Activated CD4-positive, CD25-positive, alpha-beta regulatory T cell treated with anti-CD3 and anti-CD28 coated beads, Interleukin-2, amount 50 U/mL, for 16 hours (primary cell): ENCODE measurements at regions not wholly inside any gene's neighbourhood (a gene's known extent, or its start where the extent isn't known, plus 50 kb on each side); places are given as distances from the start of the nearest gene placed in this dataset.
A peak's percentile ranks its signal among the peaks of the same experiment; 100 is the strongest.

Experiments used
- DNase-seq: peaks from one replicate; pipeline ENCODE4 v3.0.0-alpha.2; 2020; ENCODE audit warnings: low read depth, low spot score

DNA sequence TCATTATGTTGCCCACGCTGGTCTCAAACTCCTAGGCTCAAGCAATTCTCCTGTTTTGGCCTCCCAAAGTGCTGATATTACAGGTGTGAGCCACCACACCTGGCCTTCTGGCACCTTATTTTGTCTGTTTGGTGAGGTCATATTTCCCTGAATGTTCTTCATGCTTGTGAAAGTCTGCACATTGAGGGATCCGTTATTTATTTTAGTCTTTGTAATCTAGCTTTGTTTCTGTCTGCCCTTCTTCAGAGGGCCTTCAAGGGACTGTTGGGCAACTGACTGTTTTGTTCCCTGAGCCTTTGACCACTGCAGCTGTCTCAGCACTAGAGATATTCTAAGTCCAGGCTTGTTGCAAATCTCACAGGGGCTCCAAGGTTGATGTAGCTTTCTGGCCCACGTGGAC lies 110.5 kb upstream of the RFC3 start:
- DNase-seq = no peak

DNA sequence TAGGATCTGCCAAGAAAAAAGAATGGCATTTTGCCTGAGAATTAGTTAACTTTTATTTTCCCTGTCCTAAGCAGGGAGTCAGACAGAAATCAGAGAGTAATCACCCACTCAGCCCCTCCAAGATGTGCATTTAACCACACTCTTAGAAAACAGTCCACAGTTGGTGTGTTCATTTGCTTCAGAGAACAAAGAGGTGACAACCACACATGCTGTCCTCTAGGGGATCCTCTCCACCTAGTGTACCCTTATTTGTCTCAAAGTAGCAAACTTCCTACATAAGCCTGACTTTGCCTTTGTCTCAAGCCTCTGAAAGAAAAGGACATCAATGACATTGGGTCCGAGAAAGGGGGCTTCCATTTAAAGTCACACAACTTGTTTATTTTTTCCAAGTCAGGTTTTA lies 107.0 kb upstream of the RFC3 start:
- no peak for DNase-seq

DNA sequence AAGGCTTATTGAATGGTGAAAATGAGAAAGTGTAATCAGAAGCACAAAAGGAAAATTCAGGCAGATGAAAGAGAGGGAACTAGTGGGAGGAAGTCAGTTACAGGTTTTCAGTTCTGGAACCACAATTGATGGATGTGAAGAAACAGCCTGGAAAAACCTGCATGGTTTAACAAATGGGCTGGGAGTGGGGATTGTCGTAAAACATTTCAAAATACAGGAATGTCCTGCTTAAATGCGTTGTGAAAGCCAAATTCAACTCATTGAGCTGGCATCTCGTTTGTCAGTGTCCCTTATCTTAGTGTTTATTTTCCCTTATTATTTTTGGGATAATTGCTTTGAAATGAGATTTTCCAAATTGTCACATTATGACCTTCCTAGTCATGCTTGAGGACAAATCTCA lies 106.5 kb upstream of the RFC3 start:
- no peak for DNase-seq

DNA sequence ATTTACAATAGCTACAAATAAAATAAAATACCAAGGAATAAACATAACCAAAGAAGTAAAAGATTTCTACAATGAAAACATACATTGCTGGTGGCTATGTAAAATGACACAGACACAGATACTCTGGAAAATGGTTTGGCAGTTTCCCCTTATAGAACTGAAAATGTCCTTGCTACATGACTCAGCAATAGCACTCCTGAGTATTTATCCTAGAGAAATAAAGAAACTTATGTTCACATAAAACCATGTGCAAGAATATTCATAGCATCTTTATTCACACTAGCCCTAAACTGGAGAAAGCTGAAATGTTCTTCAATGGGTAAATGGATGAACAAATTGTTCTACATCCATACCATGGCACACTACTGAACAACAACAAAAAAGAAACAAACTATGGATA lies 100.2 kb upstream of the RFC3 start:
- DNase-seq = no peak

DNA sequence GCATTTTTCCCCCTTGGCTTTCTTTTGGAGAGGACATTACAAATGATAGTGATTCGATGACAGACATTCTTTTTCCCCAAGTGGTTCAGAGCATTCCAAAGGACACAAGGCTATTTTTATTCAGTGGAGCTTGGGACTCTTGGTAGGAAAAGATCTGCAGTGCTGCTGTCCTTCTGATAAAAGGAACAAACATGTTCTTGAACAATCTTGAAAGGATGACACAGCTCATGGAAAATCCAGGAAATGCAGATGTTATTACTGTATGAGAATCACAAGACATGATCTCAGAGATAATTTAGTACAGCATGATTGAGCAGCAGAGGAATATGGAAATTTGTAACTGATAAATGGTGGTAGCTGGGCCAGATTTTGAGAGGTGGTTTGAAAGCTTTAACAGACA lies 96.2 kb upstream of the RFC3 start:
- no peak for DNase-seq

DNA sequence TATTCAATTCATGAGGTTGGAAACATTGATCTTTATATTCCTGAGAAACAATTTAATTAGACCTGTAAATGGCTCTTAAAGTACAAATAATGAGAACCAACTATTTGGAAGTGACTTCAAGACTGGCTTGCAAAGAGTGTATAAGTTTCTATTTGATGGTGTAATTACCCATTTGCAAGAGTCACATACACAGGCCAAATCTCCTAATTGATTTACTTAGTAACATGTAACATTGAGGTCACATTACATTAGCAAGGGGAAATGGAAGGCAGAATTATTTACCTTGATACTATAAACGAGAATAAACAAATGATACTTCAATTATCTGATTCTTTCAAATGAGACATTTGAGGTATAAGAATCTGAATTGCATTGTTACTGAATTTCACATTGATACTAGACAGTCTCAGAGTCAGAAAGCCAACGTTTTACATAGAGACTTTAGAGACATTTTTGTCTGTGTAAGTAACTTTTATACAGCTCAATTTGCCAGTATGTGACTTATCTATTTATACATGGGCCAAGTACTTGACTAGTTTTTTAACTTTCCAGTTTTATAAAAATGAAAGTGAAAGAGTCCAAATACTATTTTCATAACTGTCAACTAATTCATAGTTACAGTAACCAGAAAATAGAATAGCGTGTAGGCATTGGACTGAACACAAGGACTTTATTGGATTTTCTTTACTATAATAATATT lies 95.6 kb upstream of the RFC3 start:
- DNase-seq = no peak

DNA sequence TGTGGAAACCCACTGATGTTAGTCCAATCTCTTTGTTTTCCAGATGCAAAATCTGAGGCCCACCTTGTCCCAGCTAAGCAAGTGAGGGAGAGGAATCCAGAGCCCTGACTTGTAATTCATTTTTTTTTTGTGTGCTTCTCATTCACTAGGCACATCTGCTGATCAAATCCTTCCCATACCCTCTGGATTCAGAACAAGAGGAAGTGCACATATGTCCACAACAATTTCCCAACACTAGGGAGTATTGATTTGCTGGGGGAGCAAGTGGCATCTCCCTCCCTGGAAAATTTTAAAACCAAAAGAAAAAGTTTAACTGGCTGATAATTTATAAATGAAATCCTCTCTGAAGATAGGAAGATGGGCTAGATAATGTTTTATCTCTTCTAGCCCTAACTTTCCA lies 94.6 kb upstream of the RFC3 start:
- no peak for DNase-seq

DNA sequence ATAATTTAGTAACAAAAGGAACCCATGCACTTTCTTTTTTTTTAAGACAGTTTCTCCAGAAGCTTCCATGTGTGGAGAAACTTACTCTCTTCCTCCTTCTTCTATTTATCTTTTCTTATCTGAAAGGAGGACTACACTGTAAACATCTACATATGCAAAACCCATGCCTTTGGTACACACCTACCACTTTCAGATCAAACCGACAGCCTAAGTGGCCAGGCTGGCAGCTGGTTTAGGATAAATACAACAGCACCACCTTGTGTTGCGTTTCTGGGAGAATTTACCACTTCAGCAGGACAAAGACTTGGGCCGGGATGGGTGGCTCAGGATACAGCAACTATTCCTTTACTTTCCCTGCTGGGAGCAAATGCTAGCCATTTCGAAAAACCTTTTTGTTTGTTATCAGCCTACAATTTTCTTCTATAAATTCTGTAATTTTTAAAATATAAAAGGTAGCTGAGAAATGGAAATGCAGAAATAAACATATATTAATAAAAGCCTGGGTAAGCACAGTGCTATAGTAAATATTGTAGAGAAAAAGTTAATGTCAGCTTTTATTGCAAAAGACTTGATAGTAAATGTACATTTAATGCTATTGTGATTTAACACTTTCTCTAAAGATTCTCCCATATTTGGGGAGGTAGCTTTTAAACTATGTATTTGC lies 94.0 kb upstream of the RFC3 start:
- peak; percentile 55 for DNase-seq

DNA sequence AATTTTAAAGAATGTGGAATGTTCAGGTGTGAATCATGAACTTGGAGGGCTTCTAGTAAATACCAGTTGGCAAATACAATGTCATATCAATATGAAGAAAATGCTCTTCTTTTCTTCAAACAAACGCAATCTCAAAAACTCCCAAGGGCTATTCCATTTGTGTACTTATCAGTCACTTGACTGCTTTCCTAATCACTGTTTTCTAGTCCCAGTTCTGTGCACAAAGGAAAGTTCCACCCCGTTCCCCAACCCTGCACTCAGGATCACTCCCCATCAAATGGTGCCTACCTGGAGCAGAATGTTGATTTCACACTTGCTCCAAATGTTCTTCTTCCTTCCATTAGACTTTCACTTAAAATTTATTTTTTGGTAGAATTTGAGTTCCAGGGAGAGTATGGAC lies 92.6 kb upstream of the RFC3 start:
- no peak for DNase-seq

DNA sequence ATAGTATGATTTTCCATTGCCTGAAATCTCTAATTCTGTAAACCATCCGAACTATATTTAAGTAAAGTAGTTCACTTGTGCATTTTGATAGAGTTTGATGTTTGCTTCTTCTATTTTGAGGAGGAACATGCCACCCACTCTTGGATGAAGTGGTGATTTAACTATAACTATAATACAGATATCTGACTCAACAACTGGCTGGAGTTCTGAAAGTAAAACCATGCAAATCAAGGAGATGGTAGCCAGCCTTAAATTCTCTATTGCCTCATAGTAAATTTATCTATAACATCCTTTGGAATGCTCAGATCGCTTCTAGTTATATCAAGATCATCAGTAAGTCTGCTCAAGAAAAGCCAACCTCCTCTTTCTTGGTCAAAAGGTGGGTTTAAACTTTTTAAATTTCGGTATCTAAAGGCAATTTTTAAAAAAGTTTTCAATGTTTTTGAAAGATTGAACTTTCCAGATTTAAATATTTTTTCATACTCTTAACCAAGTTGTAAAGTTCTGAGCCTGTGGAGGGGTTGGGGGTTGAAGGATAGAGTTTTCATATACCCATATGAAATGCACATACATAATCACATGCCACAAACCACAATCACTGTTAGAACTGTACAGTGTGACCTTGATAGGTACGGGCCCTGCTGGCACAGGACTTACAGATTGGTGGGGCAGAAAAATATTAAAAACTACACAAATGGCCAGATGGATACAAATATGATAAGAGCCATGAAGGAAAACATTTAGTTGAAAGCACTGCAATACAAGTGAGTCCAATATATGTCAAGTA lies 90.5 kb upstream of the RFC3 start:
- DNase-seq = no peak

DNA sequence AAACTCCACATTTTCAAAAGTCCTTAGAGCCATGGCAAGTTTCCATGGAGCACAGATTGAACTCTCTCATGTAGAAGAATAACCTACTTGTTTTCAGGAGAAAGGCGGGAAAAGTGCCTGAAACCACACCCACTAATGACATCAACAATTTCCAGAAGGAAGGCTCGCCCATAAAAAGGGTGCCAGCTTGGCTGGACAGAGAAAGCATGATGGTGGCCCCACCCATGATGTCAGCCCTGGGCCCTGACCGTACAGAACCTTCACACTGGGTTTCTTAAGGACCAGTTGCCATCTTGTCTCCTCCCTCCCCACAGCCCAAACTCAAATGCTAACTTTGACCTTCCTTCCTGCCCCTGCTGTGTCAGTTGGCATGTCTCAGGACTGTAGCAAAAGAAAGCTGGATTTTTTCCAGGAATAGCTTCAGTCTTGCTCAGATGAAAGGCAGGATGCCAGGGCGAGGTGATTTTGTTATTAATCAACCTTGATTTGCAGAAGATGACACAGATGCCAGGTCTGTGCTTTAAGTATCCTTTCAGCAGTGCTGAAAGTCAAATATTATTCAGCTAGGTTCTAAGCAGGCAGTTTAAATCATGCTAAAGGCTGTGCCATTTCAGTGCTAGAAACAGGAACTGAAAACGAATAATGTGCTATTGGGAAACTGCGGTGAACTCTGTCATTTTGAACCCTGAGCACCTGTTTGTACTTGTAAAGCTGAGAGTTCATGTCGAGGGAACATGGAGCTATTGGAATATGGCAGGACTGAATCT lies 89.5 kb upstream of the RFC3 start:
- no peak for DNase-seq

DNA sequence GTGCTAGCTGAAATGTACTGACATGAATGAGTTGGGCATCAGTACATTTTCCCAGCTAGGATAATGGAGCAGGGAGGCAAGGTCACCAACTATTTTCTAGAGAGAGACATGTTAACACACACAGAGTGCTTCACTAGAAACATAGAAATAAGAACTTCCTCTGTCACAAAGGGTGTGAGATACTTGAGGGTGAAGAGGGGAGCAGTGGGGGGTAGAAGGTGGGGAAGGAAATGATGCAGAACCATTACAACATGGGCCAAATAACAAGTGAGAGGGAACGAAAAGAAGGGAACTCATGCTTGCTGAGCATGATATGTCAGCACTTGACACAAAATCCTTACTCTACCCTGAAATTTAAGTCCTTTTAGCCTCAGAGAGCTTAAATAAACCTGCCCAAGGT lies 87.8 kb upstream of the RFC3 start:
- DNase-seq = no peak

DNA sequence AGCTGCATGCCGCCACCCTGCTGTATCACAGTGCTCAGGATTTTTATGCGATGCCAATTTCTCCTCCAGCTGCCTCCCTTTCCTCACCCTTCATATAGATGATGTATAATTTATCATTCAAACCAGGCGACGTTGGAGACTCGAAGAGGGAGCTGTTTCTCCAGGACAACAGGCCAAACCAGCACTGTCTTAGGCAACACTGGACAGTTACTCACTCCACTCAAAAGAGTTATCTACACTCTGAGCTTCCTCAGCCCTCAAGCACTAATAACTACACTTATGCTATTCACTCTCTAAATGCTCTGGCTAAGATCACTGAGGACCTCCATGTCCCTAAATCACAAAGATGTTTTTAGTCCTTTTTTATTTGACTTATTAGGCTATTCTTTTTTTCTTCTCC lies 87.3 kb upstream of the RFC3 start:
- DNase-seq = no peak

DNA sequence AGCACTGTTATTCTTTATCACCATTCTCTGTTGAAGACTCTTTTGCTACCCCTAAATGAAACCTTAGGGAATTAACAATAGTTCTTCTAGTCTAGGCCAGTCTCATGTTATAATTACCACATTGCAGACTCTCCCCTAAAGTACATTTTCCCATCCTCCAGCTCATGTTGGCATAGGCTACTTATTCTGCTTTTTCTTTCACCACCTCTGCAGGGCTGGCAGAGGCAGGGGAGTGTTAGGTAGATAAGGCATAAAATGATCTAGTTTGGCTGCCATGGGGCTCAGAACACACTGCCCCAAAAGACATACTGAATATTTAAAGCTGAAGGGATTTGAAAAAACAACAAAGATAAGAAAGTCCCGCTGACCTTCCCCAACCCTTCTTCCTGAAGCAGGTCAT lies 82.7 kb upstream of the RFC3 start:
- no peak for DNase-seq

DNA sequence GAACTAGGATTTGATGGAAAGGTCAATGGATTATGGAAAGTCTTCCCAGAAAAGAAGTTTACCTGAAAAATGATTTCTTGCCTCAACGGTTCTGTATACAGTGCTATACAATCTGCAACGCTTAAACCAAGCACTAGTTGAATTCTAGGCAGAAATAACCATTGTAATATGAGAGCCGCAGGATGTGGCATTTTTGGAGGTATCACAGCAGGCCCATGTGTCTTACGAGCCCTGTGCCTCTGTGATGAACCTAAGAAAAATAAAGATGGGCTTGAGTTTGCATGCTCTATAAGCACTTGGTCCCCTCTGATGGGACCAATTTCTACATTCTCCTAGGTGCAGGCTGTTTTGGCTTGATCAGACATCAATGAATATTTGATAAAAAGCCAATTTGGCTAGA lies 78.7 kb upstream of the RFC3 start:
- no peak for DNase-seq

DNA sequence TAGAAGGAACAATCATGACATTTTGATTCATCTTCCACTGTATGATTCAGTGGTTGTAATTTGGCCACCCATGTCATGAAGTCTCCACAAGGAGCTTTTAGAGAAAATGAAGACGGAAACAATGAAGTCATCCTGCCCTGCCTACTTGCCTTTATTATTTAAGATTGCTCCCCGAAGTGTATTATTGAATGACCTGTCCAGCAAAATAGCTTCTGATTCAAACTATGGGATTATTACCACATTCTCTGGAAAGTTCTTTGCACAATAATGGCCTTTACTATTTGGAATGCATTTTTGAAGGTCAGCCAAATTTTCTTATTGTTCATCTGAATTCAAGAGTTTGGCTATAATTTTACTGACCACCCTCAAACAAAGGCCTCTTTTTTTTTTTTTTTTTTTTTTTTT lies 77.8 kb upstream of the RFC3 start:
- DNase-seq = no peak

DNA sequence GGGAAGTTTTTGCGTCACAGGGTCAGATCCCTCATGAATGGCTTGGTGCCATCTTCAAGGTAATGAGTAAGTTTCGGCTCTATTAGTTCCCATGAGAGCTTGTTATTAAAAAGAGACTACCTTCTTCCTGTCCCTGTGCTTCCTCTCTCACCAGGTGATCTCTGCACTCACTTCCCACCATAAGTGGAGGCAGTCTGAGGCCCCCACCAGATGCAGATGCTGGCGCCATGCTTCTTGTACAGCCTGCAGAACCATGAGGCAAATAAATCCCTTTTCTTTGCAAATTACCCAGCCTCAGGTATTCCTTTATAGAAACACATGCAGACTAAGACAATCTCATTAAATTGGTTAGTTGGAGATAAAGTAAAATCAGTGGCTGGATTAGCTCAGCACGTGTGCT lies 75.6 kb upstream of the RFC3 start:
- no peak for DNase-seq

DNA sequence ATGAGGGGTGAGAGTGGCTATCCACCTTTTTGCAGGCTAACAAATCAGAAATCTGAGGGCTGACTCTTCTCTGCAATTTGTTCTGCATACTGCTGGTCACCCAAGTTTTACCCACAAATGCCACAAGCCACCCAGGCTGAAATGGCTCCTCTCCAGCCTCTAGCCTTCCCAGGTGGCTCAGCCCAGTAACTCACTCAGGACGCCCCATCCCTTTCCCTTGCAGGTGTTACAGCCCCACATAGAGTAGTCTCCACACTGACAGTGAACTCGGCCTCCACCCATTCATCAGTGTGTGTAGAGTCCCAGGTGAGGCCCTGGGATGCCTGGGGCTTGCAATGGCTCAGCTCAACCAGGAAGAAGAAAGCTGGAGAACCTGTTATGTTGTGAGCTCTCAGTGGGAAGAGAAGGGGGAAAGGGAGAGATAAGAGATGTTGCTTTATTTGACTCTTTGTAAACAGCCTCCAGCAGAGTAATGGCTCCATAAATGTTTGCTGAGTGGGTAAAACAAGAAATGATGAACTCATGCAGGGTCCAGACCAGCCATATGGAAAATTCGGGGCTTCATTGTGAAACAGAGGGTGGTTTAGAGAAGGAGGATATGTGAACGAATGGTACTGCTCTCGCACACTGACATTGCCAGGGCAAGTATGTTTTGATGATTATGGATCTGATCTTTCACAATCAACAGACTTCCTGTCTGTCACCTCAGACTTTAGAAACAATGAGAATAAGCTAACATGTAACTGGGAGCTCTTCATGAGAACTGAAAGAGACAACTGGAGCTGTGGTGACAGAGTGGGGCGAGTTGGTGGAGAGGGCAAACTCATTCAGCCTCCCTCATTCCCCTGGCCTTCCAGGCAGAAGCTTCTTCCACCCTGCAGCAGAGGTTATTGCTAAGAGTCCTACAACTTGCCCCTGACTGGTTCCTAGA lies 74.2 kb upstream of the RFC3 start:
- DNase-seq = no peak

DNA sequence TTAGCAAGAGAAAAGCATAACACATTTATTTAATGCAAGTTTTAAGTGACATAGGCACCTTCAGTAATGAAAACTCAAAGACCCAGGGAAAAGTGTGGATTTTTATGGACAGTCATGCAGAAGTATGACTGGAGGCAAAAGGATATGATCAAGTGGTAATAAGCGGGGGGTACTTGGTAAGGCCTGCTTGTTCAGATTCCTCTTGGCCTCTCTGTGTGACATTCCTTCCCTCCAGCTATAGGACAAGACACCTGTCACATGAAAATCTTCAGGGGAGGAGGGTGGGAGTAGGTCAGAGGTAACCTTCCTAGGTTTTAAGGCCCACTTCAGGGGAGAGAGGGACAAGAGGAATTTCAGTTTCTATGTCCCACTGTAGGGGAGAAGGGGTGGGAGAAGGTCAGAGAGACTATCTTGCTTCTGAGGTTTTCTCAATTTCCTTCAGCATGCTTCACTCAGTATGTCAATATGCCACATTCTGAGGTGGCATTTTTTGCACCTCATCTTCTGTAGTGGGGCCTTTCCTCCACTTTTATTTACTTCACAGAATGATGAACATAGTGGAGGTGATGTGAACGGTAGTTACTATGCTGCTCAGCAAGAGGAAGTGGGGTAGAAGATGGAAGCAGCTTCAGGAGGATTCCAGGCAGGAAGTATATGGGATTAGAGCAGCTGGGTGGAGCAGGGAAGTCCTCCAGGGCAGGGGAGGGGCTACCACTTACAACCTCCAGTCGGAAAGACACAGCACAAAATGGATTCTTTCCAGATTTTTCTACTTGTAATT lies 73.2 kb upstream of the RFC3 start:
- DNase-seq = no peak
